Motor neuron (in vitro differentiated cells): ENCODE measurements at regions not wholly inside any gene's neighbourhood (a gene's known extent, or its start where the extent isn't known, plus 50 kb on each side); places are given as distances from the start of the nearest gene placed in this dataset.

ENCODE experiments used
- ATAC-seq, 8 experiments: fragments of 200-7000 bp; cut with Tn5 transposase; replicated peaks in 6 of 8; 2 replicates each; pipeline ENCODE4 v1.8.0; 2021; ENCODE audit warnings: mild to moderate bottlenecking in 8 of 8, moderate library complexity in 8 of 8
- H3K27ac ChIP-seq, 2 donors: fragments of 250-450 bp; sonication (Bioruptor Pico); 2 replicates each; pipeline ENCODE4 v1.9.0; 2021; ENCODE audit warnings: antibody characterized with exemption in 2 of 2, mild to moderate bottlenecking in 2 of 2, moderate library complexity in 1 of 2
- H3K4me1 ChIP-seq, 2 donors: fragments of 250-450 bp; sonication (Bioruptor Pico); replicated peaks in 1 of 2; 2 replicates each; pipeline ENCODE4 v1.6.1; 2021; ENCODE audit warnings: antibody characterized with exemption in 2 of 2, mild to moderate bottlenecking in 2 of 2, moderate library complexity in 1 of 2
- H3K4me3 ChIP-seq, 5 donors: fragments of 250-450 bp; sonication (Bioruptor Pico); 2 replicates each; pipeline ENCODE4 v1.9.0; 2021; ENCODE audit warnings: antibody characterized with exemption in 5 of 5, mild to moderate bottlenecking in 5 of 5, moderate library complexity in 4 of 5
- WGBS, 10 experiments: fragments of 450-650 bp; shearing (Covaris generic); methylation state at CpG; one replicate each; pipeline ENCODE4 v1.0.0; 2022; 5-methylcytosine and 5-hydroxymethylcytosine counted together
- in situ Hi-C, 9 experiments: fragments of 400-800 bp; cut with MboI; loops; one replicate each; pipeline ENCODE4 v1.15.0; 2021; ENCODE audit warnings: low sequenced_read_pairs in 9 of 9, low pct_unique_long_range_greater_than_20kb in 2 of 9; ENCODE audit not compliant: unreplicated experiment in 9 of 9

DNA sequence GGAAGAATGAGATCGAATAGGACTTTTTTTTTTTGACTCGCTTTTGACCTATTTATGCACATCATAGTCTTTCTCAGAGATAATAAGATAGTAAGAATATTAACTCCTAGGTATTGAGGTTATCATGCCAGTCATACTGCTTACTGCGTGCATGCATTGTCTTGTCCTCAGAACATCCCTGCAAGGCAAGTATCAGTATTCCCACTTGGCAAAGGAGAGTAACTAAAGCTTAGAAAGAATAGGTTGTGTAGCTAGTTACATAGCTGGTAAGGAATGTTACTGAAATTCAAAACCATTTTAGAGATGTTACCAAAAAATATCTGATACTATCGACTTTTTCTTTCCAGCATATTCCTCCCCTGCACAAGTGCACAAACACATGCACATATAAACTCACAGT lies 296.1 kb upstream of the CLINT1 start:
- Histone ChIP-seq H3K4me3 (no peak overlapping the region), H3K27ac (no peak overlapping the region), H3K4me1 (peaks cover 2 to 17% of the 10 kb centered on the region in 2 donors)
- in situ Hi-C loops: loop anchor here in 4 of 9 experiments (25.0 kb wide), 3 partner anchors 557 to 982 kb away; no protein-coding TSS in a partner anchor
- WGBS, 10 experiments: 22 to 100% (median 80%) methylated on average over 1 to 4 of the region's 4 CpGs; no CpG with 5 or more reads in 1 of the 10 experiments
- ATAC-seq: no peak

DNA sequence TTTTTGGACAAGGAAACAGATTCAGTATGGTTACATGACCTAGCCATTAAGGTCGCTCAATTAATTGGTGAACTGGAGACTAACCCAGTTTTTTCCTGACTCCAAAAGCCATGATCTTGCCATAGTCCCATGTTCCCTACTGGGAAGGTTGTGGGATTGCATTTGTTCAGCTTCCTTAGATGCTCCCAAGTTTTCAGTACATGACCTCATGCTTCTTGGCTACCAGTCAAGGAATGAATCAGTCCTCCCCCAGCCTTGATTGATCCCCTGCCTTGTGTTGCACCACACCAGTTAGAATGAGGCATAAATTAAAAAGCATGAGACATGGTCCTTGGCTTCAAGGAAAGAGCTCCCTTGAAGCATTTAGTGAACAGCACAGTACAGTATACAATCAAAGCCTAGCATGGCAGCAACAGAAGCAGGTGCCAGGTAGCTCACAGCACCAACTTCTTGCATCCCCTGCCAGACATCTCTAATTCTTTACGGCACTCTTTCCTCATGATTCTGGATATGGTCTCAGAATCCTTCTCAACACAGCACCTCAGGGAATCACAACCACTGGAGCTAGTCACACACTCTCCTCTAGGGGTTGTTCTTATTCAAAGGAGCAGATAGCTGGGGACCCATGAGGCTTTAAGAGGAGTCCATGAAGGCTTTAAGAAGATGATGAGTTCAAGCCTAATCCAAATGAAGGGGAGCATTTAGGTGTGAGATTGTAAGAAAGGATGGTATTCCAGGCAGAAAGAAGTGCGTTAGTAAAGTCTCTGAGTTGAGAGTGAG lies 295.5 kb upstream of the CLINT1 start:
- H3K4me1 ChIP-seq: peaks cover 2 to 17% of the 10 kb centered on the region in 2 donors
- no peak overlapping the region for H3K27ac ChIP-seq
- peak in 6 of 8 experiments; percentile 40 to 98 (median 70) for ATAC-seq
- no peak overlapping the region for H3K4me3 ChIP-seq
- in situ Hi-C loops: loop anchor here in 4 of 9 experiments (25.0 kb wide), 3 partner anchors 558 to 983 kb away; no protein-coding TSS in a partner anchor
- 6 to 100% (median 76%) methylated on average over 1 to 3 of the region's 3 CpGs; no CpG with 5 or more reads in 4 of the 10 experiments for WGBS, 10 experiments

DNA sequence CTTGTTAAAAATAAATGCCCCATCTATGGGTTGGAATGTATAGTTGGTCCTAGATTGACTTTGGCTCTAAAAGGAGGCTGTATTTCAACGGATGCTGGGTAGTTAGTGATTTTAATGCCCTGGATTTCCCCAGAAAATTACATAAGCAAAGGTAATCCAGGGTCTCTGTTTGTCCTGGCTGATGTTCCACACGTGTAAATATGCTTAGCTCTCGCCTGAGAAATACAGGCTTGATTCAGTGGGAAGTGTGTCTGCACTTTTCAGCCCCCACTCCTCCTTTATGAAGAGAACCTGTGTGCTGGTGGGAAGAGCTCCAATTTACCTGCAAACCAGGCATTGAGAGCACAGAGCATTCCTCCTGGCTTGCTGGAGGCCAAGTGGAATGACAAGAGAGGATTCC lies 294.6 kb upstream of the CLINT1 start:
- WGBS, 10 experiments: 20 to 100% (median 75%) methylated on average over 1 to 3 of the region's 3 CpGs; no CpG with 5 or more reads in 4 of the 10 experiments
- Histone ChIP-seq H3K27ac (no peak overlapping the region), H3K4me1 (peaks cover 2 to 17% of the 10 kb centered on the region in 2 donors), H3K4me3 (no peak overlapping the region)
- in situ Hi-C loops: loop anchor here in 4 of 9 experiments (25.0 kb wide), 3 partner anchors 559 to 984 kb away; no protein-coding TSS in a partner anchor
- no peak for ATAC-seq

DNA sequence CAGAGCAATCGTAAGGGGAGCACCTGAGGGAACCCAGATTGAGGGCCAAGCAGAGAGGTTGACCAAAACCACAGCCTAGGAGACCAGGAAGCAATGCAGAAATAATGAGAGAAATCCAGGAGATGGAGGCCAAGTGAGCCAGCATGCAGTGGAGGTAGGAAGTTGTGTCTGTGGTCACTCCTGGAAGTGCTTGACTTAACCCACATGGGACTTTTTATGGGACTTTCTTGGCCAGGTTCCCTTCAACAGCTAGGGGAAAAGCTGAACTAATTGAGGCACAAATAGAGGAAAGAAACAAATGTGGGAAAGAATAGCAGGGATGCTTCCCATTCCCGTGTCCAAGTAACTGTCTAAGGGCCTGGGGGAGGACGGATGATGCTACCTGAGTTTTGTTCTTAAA lies 293.2 kb upstream of the CLINT1 start:
- Histone ChIP-seq H3K4me1 (peaks cover 2 to 17% of the 10 kb centered on the region in 2 donors), H3K4me3 (no peak overlapping the region), H3K27ac (no peak overlapping the region)
- WGBS, 10 experiments: 67 to 100% (median 80%) methylated on average over 1 to 3 of the region's 3 CpGs; no CpG with 5 or more reads in 4 of the 10 experiments
- ATAC-seq: no peak
- in situ Hi-C loops: loop anchor here in 4 of 9 experiments (25.0 kb wide), 3 partner anchors 560 to 985 kb away; no protein-coding TSS in a partner anchor

DNA sequence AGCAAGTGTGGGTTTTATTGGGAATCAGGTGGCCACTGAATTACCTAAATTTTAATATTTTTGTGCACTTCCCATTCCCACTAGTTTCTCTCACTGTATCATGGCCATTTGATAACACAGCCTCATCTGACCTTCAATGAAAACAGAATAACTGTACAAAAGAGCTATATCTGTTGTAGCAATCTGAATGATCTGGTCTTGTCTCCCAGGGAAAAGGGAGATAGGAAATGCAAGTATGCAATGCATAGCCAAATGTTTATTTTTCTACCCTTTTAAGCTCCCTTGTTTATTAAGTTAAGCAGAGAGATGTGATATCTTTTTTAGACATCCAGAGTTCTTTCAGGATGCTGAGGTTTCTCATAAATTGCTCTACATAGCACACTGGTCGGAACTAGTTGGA lies 288.3 kb upstream of the CLINT1 start:
- peak in 1 of 8 experiments; percentile 52 for ATAC-seq
- WGBS, 10 experiments: 13 to 100% (median 100%) methylated on average over 1 of the region's 1 CpG; no CpG with 5 or more reads in 5 of the 10 experiments
- in situ Hi-C loops: no loop called here
- H3K4me1 ChIP-seq: peaks cover 2 to 5% of the 10 kb centered on the region in 2 donors
- no peak overlapping the region for H3K4me3 ChIP-seq
- H3K27ac ChIP-seq: no peak overlapping the region

DNA sequence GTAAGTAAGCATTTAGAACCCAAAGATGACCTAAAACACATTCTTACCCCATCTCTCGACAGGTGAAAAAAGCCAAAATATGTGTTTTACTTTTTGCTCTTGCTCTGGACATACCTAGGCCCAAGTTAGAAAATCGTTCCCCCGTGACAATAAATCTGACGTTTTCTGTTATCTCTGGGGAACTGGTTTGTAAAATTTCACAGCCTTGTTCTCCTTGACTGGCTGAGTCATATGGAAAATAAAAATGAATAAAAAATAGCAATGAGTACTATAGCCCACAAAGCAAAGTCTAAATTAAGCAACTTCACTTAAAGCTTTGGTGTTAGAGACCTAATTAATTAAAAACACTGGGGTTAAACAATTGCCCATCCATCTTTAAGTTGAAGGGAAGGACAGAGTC lies 286.9 kb upstream of the CLINT1 start:
- H3K4me3 ChIP-seq: no peak overlapping the region
- 75 to 100% (median 92%) methylated on average over 1 to 4 of the region's 4 CpGs; no CpG with 5 or more reads in 3 of the 10 experiments for WGBS, 10 experiments
- peaks cover 2 to 5% of the 10 kb centered on the region in 2 donors for H3K4me1 ChIP-seq
- in situ Hi-C loops: no loop called here
- no peak overlapping the region for H3K27ac ChIP-seq
- ATAC-seq: no peak

DNA sequence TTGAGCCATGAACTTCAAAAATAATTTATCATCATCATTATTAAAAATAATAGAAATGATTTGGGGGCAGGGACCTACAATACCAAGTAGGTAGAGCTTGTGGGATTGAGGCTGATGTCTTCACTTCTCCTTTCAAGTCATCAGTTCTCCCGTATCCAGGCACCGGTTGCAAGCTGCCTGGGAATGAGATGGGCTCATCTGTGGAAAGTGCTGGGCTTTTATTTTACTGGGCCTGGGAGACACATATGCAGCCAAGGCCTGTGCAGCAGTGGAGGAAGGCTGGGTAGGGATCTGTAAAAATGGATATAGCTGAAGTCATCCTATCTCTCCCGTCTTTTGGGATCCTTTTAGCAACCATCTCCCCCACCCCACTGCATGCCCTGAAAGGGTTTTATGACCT lies 284.1 kb upstream of the CLINT1 start:
- WGBS, 10 experiments: 0 to 100% (median 35%) methylated on average over 1 to 3 of the region's 3 CpGs; no CpG with 5 or more reads in 3 of the 10 experiments
- peak in 1 of 8 experiments; percentile 84 for ATAC-seq

DNA sequence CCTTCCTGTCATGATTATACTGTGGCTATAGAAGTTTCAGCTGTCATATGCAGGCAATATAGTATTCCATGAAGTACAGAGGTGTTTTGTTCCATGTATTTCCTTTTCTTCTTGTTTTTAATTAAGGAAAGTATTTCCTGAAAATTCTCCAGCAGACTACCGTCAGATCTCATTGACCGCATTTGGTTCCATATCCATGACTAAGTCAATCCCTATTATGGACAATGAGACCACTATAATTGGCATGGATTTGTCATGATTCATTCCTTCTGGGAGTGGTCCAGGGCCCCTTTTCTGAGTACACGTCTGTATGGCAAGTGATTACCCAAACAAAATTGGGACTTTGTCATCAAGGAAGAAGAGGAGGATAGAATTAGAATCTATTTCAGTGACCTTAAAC lies 283.2 kb upstream of the CLINT1 start:
- no peak for ATAC-seq
- H3K4me1 ChIP-seq: peaks cover 10 to 11% of the 10 kb centered on the region in 2 donors

More for the DNA sequence above, 284.1 kb upstream of the CLINT1 start:
- no peak overlapping the region for H3K4me3 ChIP-seq
- H3K27ac ChIP-seq: no peak overlapping the region
- in situ Hi-C loops: no loop called here
- H3K4me1 ChIP-seq: peaks cover 10 to 11% of the 10 kb centered on the region in 2 donors

DNA sequence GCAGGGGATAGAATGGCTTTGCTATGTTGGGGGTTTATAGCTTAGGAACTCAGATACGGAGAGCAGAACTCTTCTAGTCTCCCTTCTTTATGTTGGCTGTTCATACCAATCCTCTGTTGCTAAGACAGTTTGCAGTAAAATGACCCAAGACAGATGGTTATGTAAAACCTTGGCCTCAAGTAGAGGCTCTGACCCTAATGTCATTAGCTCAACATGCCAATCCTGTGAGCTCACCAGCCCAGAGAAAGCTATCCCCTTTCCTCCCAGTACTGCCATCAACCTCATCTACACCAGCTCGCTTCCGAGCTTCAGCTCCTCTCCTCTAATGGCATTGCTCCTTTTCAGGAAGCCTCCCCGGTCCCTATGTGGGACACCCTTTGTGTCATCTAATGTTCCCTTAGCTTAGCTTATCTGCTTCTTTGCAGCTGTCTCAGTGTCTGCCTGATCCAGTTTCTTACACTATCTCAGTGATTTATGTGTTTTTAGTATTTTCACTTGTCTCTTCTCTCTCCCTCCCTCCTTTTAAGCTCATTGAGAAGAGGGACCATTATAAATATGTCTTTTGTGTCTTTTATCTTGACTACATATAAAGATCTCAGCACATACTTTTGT lies 281.3 kb upstream of the CLINT1 start:
- 20 to 92% (median 60%) methylated on average over 1 to 4 of the region's 4 CpGs; no CpG with 5 or more reads in 2 of the 10 experiments for WGBS, 10 experiments
- peak in 7 of 8 experiments; percentile 48 to 68 (median 61) for ATAC-seq
- in situ Hi-C loops: no loop called here
- H3K27ac ChIP-seq: no peak overlapping the region
- H3K4me3 ChIP-seq: no peak overlapping the region
- H3K4me1 ChIP-seq: peaks cover 20 to 21% of the 10 kb centered on the region in 2 donors

More for the DNA sequence above, 283.2 kb upstream of the CLINT1 start:
- no peak overlapping the region for H3K4me3 ChIP-seq
- WGBS, 10 experiments: 0 to 100% (median 69%) methylated on average over 1 to 3 of the region's 3 CpGs; no CpG with 5 or more reads in 2 of the 10 experiments
- in situ Hi-C loops: no loop called here
- no peak overlapping the region for H3K27ac ChIP-seq

DNA sequence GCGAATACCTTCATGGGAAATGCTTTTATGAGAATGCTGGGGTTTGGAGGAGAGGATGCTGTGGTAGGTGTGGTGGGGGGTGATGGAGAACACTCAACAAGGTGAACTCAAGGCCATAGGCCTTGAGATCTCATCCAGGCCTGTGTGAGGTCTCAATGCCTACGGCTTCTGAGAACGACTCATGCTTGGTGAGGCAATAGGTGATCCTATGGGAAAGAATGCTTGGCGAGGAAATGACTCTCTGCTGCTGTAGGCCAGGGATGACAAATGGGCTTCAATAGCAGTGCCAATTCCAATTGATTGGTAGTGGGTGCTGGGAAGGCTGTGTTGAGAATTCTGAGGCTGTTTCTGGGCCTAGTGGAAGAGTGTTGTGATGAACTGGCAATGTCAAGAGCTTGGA lies 280.2 kb upstream of the CLINT1 start:
- Histone ChIP-seq H3K4me1 (peaks cover 25% of the 10 kb centered on the region in 2 donors), H3K27ac (no peak overlapping the region), H3K4me3 (no peak overlapping the region)
- no peak for ATAC-seq
- 26 to 100% (median 84%) methylated on average over 1 to 4 of the region's 4 CpGs; no CpG with 5 or more reads in 1 of the 10 experiments for WGBS, 10 experiments
- in situ Hi-C loops: no loop called here

DNA sequence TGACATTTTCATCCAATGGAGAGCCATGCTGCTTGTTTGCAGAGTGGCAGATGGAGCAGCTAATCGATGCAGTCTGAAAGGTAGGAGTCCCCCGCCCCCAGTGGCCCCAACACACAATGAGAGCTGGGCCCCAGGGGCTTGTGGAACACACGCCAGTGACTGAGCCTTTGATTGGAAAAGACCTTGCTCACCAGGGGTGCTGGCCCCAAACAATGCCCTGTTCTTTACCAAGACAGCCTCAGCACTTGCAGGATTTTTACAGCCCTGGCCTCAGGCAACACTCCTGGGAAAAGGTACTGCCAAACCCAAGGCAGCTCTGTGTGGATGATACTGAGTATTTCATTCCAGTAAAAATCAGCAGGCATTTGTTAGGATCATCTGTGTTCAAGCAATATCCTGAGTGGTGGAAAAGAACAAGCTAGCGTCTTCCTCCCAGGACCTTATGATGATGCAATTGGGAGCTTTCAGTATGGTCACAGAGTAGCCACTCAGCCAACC lies 276.8 kb upstream of the CLINT1 start:
- peak overlapping the region in 1 of 2 donors; percentile 30 for H3K27ac ChIP-seq
- in situ Hi-C loops: no loop called here
- ATAC-seq: peak in 5 of 8 experiments; percentile 77 to 84 (median 78)
- H3K4me3 ChIP-seq: no peak overlapping the region
- peaks cover 25% of the 10 kb centered on the region in 2 donors for H3K4me1 ChIP-seq
- 0 to 50% (median 29%) methylated on average over 1 to 3 of the region's 4 CpGs; no CpG with 5 or more reads in 5 of the 10 experiments for WGBS, 10 experiments

DNA sequence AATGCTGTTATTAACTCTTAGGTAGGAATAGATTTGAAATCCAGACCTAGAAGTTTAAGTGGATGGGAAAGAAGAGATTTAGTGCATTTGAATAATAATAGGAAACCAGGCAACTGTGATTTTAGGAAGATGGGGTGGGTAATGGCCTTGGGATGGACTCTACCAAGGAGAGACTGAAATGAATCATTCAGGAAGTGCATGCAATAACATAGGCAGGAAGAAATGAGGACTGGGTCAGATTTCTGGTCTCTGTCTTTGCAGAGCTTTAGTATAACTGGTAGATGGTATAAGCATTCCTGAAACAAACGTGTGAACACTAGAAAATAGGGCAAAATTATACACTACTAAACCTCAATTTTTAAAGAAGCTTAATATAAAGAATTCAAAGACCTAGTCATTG lies 274.4 kb upstream of the CLINT1 start:
- Histone ChIP-seq H3K27ac (no peak overlapping the region), H3K4me3 (no peak overlapping the region), H3K4me1 (peaks cover 14 to 21% of the 10 kb centered on the region in 2 donors)
- in situ Hi-C loops: no loop called here
- no peak for ATAC-seq
- WGBS, 10 experiments: 11 to 100% (median 65%) methylated on average over 1 of the region's 1 CpG; no CpG with 5 or more reads in 4 of the 10 experiments

DNA sequence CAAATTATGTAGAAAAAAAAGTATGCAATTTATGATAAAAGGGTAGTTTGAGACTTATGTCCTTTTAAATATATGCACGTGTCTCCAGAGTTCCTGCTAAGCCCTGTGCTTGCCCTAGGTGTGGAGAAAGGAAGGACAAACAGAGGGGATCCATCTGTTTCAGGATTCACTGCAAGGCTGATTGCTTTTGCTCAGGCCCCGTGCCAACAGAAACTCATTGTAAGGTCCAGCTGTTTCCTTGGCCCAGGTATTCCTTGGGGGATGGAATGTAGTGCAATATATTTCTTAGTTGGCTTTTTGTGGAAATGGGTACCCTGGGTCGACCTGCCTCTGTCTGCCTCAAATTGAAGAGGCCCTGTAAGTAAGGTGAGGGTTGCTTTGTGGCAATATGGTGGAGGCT lies 268.6 kb upstream of the CLINT1 start:
- no peak overlapping the region for H3K4me3 ChIP-seq
- ATAC-seq: peak in 1 of 8 experiments; percentile 27
- H3K27ac ChIP-seq: no peak overlapping the region
- WGBS, 10 experiments: 27 to 90% (median 82%) methylated on average over 1 to 2 of the region's 3 CpGs; no CpG with 5 or more reads in 2 of the 10 experiments
- in situ Hi-C loops: no loop called here
- H3K4me1 ChIP-seq: peaks cover 9 to 25% of the 10 kb centered on the region in 2 donors
